WTC11 (cell line): ENCODE measurements at regions not wholly inside any gene's neighbourhood (a gene's known extent, or its start where the extent isn't known, plus 50 kb on each side); places are given as distances from the start of the nearest gene placed in this dataset.

Experiments used
- ATAC-seq: fragments of 200-7000 bp; cut with Tn5 transposase; 2 replicates; pipeline ENCODE4 v1.10.0; 2021; ENCODE audit warnings: mild to moderate bottlenecking, moderate library complexity
- CTCF ChIA-PET: fragments of 300-600 bp; sonication (Branson Sonifier 250); formaldehyde crosslinking; loops from one replicate; lab custom pipeline; 2021; ENCODE audit warnings: antibody characterized with exemption; lab: Charles Lee
- POLR2A ChIA-PET: fragments of 350-600 bp; sonication (Branson Sonifier 250); formaldehyde crosslinking; loops from one replicate; lab custom pipeline; 2021; ENCODE audit warnings: antibody characterized with exemption; lab: Charles Lee
- DNase-seq: peaks from one replicate; pipeline ENCODE4 v3.0.0; 2021; ENCODE audit warnings: low spot score
- H3K27ac Mint-ChIP-seq: 2 replicates; pipeline ENCODE4 v1.8.0; 2021; ENCODE audit warnings: mixed read lengths
- H3K27me3 Mint-ChIP-seq: 2 replicates; pipeline ENCODE4 v1.8.0; 2021; ENCODE audit warnings: low read depth, mild to moderate bottlenecking, moderate library complexity, mixed read lengths
- H3K36me3 Mint-ChIP-seq: 2 replicates; pipeline ENCODE4 v1.8.0; 2021; ENCODE audit warnings: mixed read lengths
- H3K4me1 Mint-ChIP-seq: 2 replicates; pipeline ENCODE4 v1.8.0; 2022; ENCODE audit warnings: mixed read lengths
- H3K4me3 Mint-ChIP-seq: 2 replicates; pipeline ENCODE4 v1.8.0; 2021; ENCODE audit warnings: mild to moderate bottlenecking, moderate library complexity, mixed read lengths
- H3K9me3 Mint-ChIP-seq: 2 replicates; pipeline ENCODE4 v1.8.0; 2021; ENCODE audit warnings: mixed read lengths
- CBFB ChIP-seq: sonication (generic); formaldehyde crosslinking; IDR thresholded peaks from 2 replicates; pipeline ENCODE4 v1.8.1; 2022; ENCODE audit warnings: mild to moderate bottlenecking, low read depth, missing genetic modification reagents
- CDX4 ChIP-seq: fragments of 250-450 bp; sonication (Bioruptor Pico); IDR thresholded peaks from 2 replicates; pipeline ENCODE4 v1.9.0; 2021; ENCODE audit warnings: moderate library complexity, mild to moderate bottlenecking, inconsistent platforms, borderline replicate concordance
- E2F4 ChIP-seq: sonication (generic); formaldehyde crosslinking; IDR thresholded peaks from 2 replicates; pipeline ENCODE4 v1.8.1; 2022; ENCODE audit warnings: low read depth, mild to moderate bottlenecking, moderate library complexity, missing genetic modification reagents, borderline replicate concordance
- ELF4 ChIP-seq: sonication (generic); formaldehyde crosslinking; IDR thresholded peaks from 2 replicates; pipeline ENCODE4 v1.8.1; 2022; ENCODE audit warnings: low read depth, mild to moderate bottlenecking, moderate library complexity, missing genetic modification reagents
- EMX1 ChIP-seq: fragments of 250-450 bp; sonication (Bioruptor Pico); IDR thresholded peaks from 2 replicates; pipeline ENCODE4 v1.8.0; 2021; ENCODE audit warnings: mild to moderate bottlenecking
- FOXK1 ChIP-seq: sonication (generic); formaldehyde crosslinking; IDR thresholded peaks from 2 replicates; pipeline ENCODE4 v1.8.0; 2022; ENCODE audit warnings: mild to moderate bottlenecking, moderate library complexity, missing genetic modification reagents
- GABPB1 ChIP-seq: sonication (generic); formaldehyde crosslinking; IDR thresholded peaks from 2 replicates; pipeline ENCODE4 v1.8.1; 2023; ENCODE audit warnings: mild to moderate bottlenecking, missing genetic modification reagents
- GRHL2 ChIP-seq: fragments of 250-450 bp; sonication (Bioruptor Pico); IDR thresholded peaks from 2 replicates; pipeline ENCODE4 v1.8.0; 2022; ENCODE audit warnings: mild to moderate bottlenecking, moderate library complexity; ENCODE audit not compliant: insufficient replicate concordance, severe bottlenecking
- JAZF1 ChIP-seq: fragments of 250-450 bp; sonication (Bioruptor Pico); IDR thresholded peaks from 2 replicates; pipeline ENCODE4 v1.9.0; 2021; ENCODE audit warnings: moderate library complexity, mild to moderate bottlenecking, inconsistent platforms
- MXD4 ChIP-seq: fragments of 250-450 bp; sonication (Bioruptor Pico); IDR thresholded peaks from 2 replicates; pipeline ENCODE4 v1.8.0; 2021; ENCODE audit warnings: mild to moderate bottlenecking, moderate library complexity, borderline replicate concordance
- MYBL2 ChIP-seq: sonication (generic); formaldehyde crosslinking; IDR thresholded peaks from 2 replicates; pipeline ENCODE4 v1.8.1; 2023; ENCODE audit warnings: mild to moderate bottlenecking, moderate library complexity, missing genetic modification reagents
- NFYB ChIP-seq: sonication (generic); formaldehyde crosslinking; conservative IDR thresholded peaks from 2 replicates; pipeline ENCODE4 v1.8.0; 2022; ENCODE audit warnings: low read depth, missing genetic modification reagents
- NR3C1 ChIP-seq: sonication (generic); formaldehyde crosslinking; conservative IDR thresholded peaks from 2 replicates; pipeline ENCODE4 v1.8.1; 2023; ENCODE audit warnings: low read depth, mild to moderate bottlenecking, missing genetic modification reagents
- OVOL2 ChIP-seq: fragments of 250-450 bp; sonication (Bioruptor Pico); IDR thresholded peaks from 2 replicates; pipeline ENCODE4 v1.9.0; 2021; ENCODE audit warnings: mild to moderate bottlenecking, borderline replicate concordance
- PRDM15 ChIP-seq: sonication (generic); formaldehyde crosslinking; IDR thresholded peaks from 2 replicates; pipeline ENCODE4 v1.8.0; 2022; ENCODE audit warnings: missing genetic modification reagents
- SMAD4 ChIP-seq: sonication (generic); formaldehyde crosslinking; IDR thresholded peaks from 2 replicates; pipeline ENCODE4 v1.8.0; 2022; ENCODE audit warnings: mild to moderate bottlenecking, missing genetic modification reagents
- SP1 ChIP-seq: sonication (generic); formaldehyde crosslinking; conservative IDR thresholded peaks from 2 replicates; pipeline ENCODE4 v1.8.1; 2022; ENCODE audit warnings: missing genetic modification reagents
- TEAD1 ChIP-seq: sonication (generic); formaldehyde crosslinking; IDR thresholded peaks from 2 replicates; pipeline ENCODE4 v1.8.0; 2022; ENCODE audit warnings: mild to moderate bottlenecking, missing genetic modification reagents
- ZNF219 ChIP-seq: sonication (generic); formaldehyde crosslinking; IDR thresholded peaks from 2 replicates; pipeline ENCODE4 v1.8.0; 2023; ENCODE audit warnings: missing genetic modification reagents, mild to moderate bottlenecking, borderline replicate concordance
- ZNF263 ChIP-seq: sonication (generic); formaldehyde crosslinking; IDR thresholded peaks from 2 replicates; pipeline ENCODE4 v1.8.1; 2022; ENCODE audit warnings: low read depth, mild to moderate bottlenecking, moderate library complexity, missing genetic modification reagents
- ZNF396 ChIP-seq: fragments of 250-450 bp; sonication (Bioruptor Pico); IDR thresholded peaks from 2 replicates; pipeline ENCODE4 v1.8.0; 2021; ENCODE audit warnings: mild to moderate bottlenecking, moderate library complexity, borderline replicate concordance

GRCh38 chr11:98069861-98070260 is 950.9 kb upstream of the CNTN5 start (continued):
- no peak for TF ChIP-seq GRHL2 (CRISPR knock-in tag)
- no peak for TF ChIP-seq TEAD1 (CRISPR knock-in tag)

GRCh38 chr11:98090861-98091505 is 929.8 kb upstream of the CNTN5 start:
- Mint-ChIP-seq H3K4me3 (no peak overlapping the region), H3K9me3 (peaks cover 5% of the 10 kb centered on the region; the same call in 1 of the 2 replicates), H3K27me3 (no peaks in the 10 kb centered on the region), H3K36me3 (no peaks in the 10 kb centered on the region), H3K4me1 (no peaks in the 10 kb centered on the region), H3K27ac (no peak overlapping the region)
- CTCF ChIA-PET, result no interaction called here
- no peak for TF ChIP-seq SMAD4 (CRISPR knock-in tag)
- TF ChIP-seq MXD4 (CRISPR knock-in tag), result no peak
- no peak for TF ChIP-seq ZNF396 (CRISPR knock-in tag)
- no peak for TF ChIP-seq FOXK1 (CRISPR knock-in tag)
- TF ChIP-seq GRHL2 (CRISPR knock-in tag), result no peak
- no peak for TF ChIP-seq MYBL2 (CRISPR knock-in tag)
- no peak for TF ChIP-seq ELF4 (CRISPR knock-in tag)
- TF ChIP-seq OVOL2 (CRISPR knock-in tag), result no peak
- DNase-seq, result no peak
- POLR2A ChIA-PET, result interaction anchor here (0.6 kb wide), 1 partner anchor 551 kb away, joined by 4 read pairs; no protein-coding TSS in a partner anchor
- no peak for ATAC-seq

GRCh38 chr11:98099371-98099770 is 921.4 kb upstream of the CNTN5 start:
- no peak for DNase-seq
- Mint-ChIP-seq H3K4me3 (no peak overlapping the region), H3K27me3 (no peaks in the 10 kb centered on the region), H3K4me1 (no peaks in the 10 kb centered on the region), H3K27ac (no peak overlapping the region), H3K36me3 (no peaks in the 10 kb centered on the region), H3K9me3 (no peaks in the 10 kb centered on the region)
- POLR2A ChIA-PET, result no interaction called here
- CTCF ChIA-PET, result no interaction called here
- ATAC-seq, result no peak
- no peak for TF ChIP-seq FOXK1 (CRISPR knock-in tag)

GRCh38 chr11:98100689-98101088 is 920.1 kb upstream of the CNTN5 start:
- CTCF ChIA-PET, result no interaction called here
- Mint-ChIP-seq H3K4me1 (no peaks in the 10 kb centered on the region), H3K9me3 (no peaks in the 10 kb centered on the region), H3K27ac (no peak overlapping the region), H3K36me3 (no peaks in the 10 kb centered on the region), H3K27me3 (no peaks in the 10 kb centered on the region), H3K4me3 (no peak overlapping the region)
- DNase-seq, result no peak
- no peak for TF ChIP-seq CBFB
- POLR2A ChIA-PET, result no interaction called here
- no peak for ATAC-seq

- H3K27me3 Mint-ChIP-seq, result no peaks in the 10 kb centered on the region
- ChIA-PET CTCF (no interaction called here), POLR2A (no interaction called here)
- TF ChIP-seq NFYB (no peak), E2F4 (CRISPR knock-in tag) (no peak), ELF4 (CRISPR knock-in tag) (no peak), NR3C1 (CRISPR knock-in tag) (no peak), EMX1 (CRISPR knock-in tag) (no peak), SP1 (CRISPR knock-in tag) (no peak)
- no peaks in the 10 kb centered on the region for H3K4me1 Mint-ChIP-seq
- DNase-seq (no peak), ATAC-seq (no peak)
- no peak overlapping the region for H3K4me3 Mint-ChIP-seq
- H3K36me3 Mint-ChIP-seq, result no peaks in the 10 kb centered on the region
- no peak overlapping the region for H3K27ac Mint-ChIP-seq
- H3K9me3 Mint-ChIP-seq, result no peaks in the 10 kb centered on the region
These were observed 919.4 kb upstream of the CNTN5 start for GRCh38 chr11:98101329-98101728.

GRCh38 chr11:98104249-98104648 is 916.5 kb upstream of the CNTN5 start:
- no peak overlapping the region for H3K4me3 Mint-ChIP-seq
- no peaks in the 10 kb centered on the region for H3K4me1 Mint-ChIP-seq
- no peaks in the 10 kb centered on the region for H3K27me3 Mint-ChIP-seq
- no peaks in the 10 kb centered on the region for H3K36me3 Mint-ChIP-seq
- ChIA-PET POLR2A (no interaction called here), CTCF (no interaction called here)
- no peak for DNase-seq
- H3K9me3 Mint-ChIP-seq, result no peaks in the 10 kb centered on the region
- no peak for ATAC-seq
- H3K27ac Mint-ChIP-seq, result no peak overlapping the region
- TF ChIP-seq PRDM15 (CRISPR knock-in tag), result no peak
- no peak for TF ChIP-seq JAZF1 (CRISPR knock-in tag)
- no peak for TF ChIP-seq GABPB1 (CRISPR knock-in tag)
- no peak for TF ChIP-seq ZNF263 (CRISPR knock-in tag)
- TF ChIP-seq ZNF219 (CRISPR knock-in tag), result no peak
- no peak for TF ChIP-seq CDX4
